ENCODE measurements at regions not wholly inside any gene's neighbourhood (a gene's known extent, or its start where the extent isn't known, plus 50 kb on each side); places are given as distances from the start of the nearest gene placed in this dataset.

DNA sequence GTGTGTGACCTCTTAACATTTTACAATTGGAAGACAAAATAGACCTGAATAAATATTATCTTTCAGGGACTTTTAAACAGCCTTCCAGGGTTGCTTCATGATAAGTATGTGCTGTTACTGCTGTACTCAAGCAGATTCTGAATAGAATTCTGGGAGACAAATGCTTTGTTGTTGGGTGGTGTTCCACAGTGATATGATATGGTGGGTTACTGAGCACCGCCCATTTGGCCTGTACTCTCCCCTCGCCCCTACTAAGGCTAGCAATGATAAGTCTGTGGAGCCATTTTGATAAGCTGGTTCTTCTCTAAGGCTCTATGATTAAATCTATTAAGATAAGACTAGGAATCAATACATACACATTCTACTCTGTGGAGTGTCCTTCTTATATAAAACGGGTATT is 89.8 kb upstream of the ITGA4 start:
- TF ChIP-seq CTCF (IDR thresholded peaks at IDR 0.05; ENCODE audit: low read depth, low read length, missing input control) (no peak), TAF1 (conservative IDR thresholded peaks at IDR 0.05) (no peak), RAD21 (IDR thresholded peaks at IDR 0.05) (no peak), RXRA (IDR thresholded peaks at IDR 0.05) (no peak)
- TF ChIP-seq, protein P1, sequence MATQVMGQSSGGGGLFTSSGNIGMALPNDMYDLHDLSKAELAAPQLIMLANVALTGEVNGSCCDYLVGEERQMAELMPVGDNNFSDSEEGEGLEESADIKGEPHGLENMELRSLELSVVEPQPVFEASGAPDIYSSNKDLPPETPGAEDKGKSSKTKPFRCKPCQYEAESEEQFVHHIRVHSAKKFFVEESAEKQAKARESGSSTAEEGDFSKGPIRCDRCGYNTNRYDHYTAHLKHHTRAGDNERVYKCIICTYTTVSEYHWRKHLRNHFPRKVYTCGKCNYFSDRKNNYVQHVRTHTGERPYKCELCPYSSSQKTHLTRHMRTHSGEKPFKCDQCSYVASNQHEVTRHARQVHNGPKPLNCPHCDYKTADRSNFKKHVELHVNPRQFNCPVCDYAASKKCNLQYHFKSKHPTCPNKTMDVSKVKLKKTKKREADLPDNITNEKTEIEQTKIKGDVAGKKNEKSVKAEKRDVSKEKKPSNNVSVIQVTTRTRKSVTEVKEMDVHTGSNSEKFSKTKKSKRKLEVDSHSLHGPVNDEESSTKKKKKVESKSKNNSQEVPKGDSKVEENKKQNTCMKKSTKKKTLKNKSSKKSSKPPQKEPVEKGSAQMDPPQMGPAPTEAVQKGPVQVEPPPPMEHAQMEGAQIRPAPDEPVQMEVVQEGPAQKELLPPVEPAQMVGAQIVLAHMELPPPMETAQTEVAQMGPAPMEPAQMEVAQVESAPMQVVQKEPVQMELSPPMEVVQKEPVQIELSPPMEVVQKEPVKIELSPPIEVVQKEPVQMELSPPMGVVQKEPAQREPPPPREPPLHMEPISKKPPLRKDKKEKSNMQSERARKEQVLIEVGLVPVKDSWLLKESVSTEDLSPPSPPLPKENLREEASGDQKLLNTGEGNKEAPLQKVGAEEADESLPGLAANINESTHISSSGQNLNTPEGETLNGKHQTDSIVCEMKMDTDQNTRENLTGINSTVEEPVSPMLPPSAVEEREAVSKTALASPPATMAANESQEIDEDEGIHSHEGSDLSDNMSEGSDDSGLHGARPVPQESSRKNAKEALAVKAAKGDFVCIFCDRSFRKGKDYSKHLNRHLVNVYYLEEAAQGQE (IDR thresholded peaks at IDR 0.05): no peak
